Fibroblast of skin of scalp (primary cell): ENCODE measurements at regions not wholly inside any gene's neighbourhood (a gene's known extent, or its start where the extent isn't known, plus 50 kb on each side); places are given as distances from the start of the nearest gene placed in this dataset.
A peak's percentile ranks its signal among the peaks of the same experiment; 100 is the strongest.
"Not testable (repeated sequence)": the region's sequence is repeated elsewhere in the genome, so short reads cannot be mapped to it uniquely, and the experiment has no call there.

ENCODE experiments used
- DNase-seq: peaks from one replicate; pipeline ENCODE4 v3.0.0-alpha.2; 2013

- no peak for DNase-seq
Observed at GRCh38 chr2:193521523-193521922, 1326.8 kb upstream of the TMEFF2 start.

GRCh38 chr2:193520709-193521458, 1326.2 kb upstream of the TMEFF2 start:
- DNase-seq: no peak

DNA sequence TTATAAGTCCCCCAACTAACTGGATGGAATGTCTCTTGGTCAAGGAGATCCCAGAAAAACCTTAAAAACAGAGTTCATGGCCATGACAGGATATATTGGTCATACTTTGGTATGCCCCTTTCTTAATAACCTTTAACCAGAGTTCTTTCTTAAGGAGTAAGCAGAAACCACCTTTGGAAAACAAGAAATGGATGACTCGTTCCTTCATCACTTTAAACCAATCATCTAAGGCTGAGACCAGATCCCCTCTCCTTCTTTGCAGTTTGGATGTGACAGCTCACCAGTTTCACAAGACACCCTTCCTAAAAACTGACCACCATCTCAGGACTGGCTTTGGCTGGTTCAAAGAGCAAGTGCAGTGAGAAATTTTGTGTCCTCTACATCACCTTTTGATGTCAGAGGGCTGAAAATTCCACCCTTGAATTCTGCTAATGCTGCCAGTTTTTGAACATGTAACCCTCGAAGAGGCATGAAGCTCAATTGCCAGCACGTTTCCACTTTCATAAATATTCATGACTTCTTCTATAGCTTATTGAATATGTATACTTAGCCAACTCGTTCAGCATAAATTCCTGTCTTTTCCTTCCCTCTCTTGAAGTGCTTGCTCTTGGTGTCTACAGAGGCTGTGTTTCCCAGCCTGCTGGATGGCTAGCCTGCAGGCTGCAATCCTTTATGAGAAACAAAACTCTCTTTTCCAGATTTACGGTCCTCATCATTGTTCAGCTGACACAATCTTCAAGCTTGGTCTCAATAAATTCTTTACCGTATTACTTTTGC, 1323.5 kb upstream of the TMEFF2 start:
- DNase-seq: peak; percentile 67

DNA sequence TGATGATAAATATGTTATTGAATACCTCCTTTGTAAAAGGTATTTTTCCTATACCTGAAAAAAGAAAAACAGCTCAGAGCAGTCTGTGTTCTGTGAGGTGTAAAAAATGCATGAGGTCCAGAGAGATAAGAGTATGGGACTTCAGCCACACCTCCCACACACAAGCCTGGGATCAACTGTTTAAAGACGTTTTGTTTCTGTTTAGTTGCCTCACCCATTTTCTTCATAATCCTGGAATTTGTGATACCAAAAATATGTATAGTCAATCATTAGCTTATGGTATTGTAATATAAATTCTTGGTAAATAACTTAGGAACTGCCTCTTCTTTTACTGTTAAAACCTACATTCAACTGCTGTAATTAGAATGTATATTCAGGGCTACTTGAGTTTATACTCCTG, 1322.9 kb upstream of the TMEFF2 start:
- DNase-seq: no peak

- no peak for DNase-seq
Observed at GRCh38 chr2:193506035-193506434, 1311.3 kb upstream of the TMEFF2 start.

DNA sequence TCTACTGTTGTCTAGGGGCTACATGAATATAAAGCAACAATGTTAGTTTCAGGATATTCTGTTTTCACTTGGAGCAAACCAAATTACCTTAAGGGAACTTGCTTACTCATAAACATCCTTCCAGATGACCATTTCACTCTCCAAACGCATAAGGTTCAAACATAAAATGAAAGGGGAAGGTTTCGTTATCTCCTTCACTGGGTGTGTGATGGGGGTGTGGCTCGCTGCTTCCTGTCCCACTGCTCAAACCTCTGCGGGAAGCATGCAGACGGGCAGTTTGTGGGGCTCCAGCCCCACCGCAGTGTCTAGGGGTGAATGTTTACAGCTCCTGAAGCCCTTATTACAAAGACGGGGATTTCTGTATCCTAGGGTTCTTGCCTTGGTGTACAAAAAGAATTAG, 1310.9 kb upstream of the TMEFF2 start:
- DNase-seq: no peak

DNA sequence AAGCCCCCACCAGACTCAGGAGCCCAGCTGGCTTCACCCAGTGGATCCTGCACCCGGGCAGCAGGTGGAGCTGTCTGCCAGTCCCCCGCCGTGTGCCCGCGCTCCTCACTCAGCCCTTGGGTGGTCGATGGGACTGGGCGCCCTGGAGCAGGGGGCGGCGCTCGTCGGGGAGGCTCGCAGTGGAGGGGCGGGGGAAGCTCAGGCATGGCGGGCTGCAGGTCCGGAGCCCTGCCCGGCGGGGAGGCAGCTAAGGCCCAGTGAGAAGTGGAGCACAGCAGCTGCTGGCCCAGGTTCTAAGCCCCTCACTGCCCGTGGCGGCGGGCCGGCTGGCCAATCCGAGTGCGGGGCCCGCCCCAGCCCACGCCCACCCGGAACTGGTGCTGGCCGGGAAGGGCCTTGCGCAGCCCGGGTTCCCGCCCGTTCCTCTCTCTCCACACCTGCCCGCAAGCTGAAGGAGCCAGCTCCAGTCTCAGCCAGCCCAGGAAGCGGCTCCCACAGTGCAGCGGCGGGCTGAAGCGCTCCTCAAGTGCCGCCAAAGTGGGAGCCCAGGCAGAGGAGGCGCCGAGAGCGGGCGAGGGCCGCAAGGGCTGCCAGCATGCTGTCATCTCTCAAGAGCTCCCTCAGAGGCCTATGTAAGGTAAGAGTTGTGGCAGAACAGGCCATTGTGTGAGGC, 1307.8 kb upstream of the TMEFF2 start:
- DNase-seq: no peak

DNA sequence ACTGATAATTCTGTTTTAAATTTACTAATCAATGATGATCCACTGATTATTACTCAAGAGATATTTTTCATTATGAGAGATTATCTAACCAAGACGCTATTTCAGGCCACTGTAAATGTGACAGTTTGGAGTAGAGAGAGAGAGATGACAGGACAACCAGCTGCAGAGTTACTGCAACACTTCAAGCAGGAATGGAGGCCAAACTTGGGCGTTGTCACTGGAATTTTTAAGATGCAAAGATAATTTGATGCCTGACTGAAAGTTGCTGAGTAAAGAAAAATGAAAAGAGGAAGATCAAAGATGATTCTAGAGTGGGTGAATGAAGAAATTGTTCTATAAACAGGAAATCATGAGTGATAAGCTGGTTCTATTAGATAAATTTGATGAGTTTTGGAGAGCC, 1302.1 kb upstream of the TMEFF2 start:
- DNase-seq: no peak

GRCh38 chr2:193482557-193482956, 1287.8 kb upstream of the TMEFF2 start:
- no peak for DNase-seq

- DNase-seq: no peak
Observed at GRCh38 chr2:193480187-193480586, 1285.5 kb upstream of the TMEFF2 start.

GRCh38 chr2:193476171-193476800, 1281.6 kb upstream of the TMEFF2 start:
- no peak for DNase-seq

GRCh38 chr2:193475038-193475437, 1280.3 kb upstream of the TMEFF2 start:
- DNase-seq: no peak

- DNase-seq: no peak
Observed at GRCh38 chr2:193469251-193469650, 1274.5 kb upstream of the TMEFF2 start.

DNA sequence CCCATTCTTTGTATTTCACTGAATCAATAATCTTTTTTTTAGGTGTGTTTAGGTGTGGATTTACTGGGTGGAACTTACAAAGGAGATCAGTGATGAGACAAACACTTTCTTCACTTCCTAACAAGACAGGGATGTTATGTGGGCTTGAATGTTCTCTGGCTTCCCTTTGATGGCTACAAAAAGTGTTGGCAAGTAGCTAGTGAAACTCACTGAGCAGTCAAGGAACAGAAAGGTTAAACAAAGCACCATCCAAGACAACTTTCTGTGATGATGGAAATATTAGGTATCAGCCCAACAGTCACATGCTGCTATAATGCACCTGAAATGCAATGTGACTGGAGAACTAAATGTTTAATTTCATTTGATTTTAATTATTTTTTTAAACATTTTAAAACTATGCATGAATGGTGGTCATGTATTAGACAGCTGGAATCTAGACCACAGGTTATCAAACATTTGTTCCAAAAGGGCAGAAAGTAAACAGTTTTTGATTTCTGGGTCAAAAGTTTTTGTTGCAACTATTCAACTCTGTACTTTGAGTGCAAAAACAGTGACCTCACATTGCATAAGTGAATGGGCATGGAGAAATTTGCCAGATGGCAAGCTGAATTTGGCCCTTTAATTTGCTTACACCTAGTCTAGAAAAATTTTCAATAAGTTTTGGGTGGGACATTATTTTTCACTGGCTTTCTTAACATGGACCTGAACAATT, 1272.7 kb upstream of the TMEFF2 start:
- DNase-seq: no peak

DNA sequence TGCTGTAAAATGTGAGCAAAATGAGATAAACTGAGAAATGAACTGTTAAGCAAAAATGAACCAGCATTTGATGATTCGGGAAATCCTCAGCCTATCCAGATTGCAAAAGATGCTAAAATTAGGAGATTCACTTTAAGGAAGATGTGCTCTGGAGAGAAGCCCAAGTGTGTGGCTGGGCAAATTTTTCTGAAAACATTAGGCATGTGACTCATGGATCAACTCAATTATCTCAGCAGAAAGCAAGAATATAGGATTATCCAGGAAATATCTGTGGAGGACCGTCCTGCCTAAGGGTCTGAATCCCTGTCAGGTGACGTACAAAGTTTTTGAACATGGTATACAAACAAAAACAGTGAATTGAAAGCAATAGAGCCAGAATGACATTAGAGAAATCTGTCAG, 1268.3 kb upstream of the TMEFF2 start:
- peak; percentile 38 for DNase-seq

DNA sequence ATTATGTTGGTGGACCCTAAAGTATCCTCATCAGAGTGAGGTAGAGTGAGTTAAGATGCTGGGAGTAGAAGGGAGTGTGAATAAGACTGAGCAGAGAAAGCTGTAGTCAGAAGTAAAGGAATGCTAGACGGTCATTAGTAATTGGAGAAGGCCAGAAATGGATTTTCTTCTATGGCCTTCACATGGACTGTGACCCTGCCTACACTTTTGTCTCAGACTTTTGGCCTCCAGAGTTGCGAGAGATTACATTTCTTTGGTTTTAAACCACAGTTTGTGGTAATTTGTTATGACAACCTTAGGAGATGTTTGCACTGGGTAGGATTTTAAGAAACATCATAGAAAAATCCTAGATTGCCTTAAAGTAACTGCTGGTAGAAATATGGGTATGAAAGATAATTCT, 1267.7 kb upstream of the TMEFF2 start:
- DNase-seq: peak; percentile 24

DNA sequence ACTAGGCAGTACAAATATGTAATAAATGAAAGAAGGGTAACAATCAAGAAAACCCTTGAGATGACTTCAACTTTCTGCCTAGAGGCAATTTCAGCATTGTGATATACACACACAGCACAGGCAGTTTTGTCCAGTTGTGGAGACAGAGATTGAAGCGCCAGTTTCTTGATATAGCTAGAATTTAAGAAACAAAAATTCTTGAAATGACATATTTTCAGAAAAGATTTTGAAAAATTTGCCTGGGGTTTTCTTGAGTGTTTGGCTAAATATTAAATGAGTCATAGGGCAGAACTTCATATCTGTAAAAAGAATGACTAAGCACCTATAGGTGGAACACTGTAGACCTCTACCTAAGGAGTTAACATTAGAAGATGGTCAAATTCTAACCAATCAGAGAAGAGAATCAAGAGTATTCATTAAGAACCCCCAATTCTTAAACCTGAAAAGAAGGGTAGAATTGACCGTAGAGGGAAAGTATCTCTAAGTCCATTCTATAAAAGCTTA, 1266.8 kb upstream of the TMEFF2 start:
- no peak for DNase-seq

GRCh38 chr2:193446967-193447366, 1252.2 kb upstream of the TMEFF2 start:
- DNase-seq: no peak

DNA sequence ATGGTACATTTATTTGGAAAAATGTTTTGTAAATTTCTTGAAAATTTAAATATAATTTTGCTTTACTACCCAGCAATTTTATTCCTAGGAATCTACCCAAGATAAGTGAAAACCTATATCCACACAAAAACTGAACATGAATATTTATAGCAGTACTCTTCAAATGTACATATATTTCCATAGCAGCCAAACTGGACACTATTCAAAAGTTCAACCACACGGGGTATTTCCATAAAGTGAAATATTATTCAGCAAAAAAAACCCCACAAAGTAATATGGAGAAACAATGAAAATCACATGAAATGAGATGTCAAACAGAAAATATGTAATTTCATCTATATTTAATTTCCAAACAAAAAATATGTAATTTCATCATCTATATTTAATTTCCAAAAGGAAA, 1247.6 kb upstream of the TMEFF2 start:
- DNase-seq: no peak

DNA sequence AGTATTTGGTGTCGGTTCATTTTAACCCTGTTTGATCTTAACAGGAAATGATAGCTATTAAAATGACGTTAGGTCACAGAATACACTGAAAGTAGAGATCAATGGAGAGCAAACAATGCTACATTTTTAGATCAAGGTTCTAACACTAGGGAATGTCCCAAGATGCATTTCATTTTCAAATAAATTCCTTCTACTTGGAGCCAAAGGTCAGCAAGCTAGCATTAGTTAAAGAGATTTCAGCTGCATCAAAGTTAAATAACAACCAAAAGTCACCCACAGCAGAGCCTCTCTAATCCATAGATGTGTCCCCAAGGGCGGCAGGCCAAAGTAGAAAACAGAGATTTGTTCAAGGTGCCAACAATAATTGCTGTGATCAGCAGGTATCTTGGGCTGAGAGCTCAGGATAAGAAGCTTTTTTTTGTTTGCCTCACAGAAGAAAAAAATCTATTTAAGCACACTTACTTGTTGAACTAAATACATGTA, 1233.6 kb upstream of the TMEFF2 start:
- no peak for DNase-seq

DNA sequence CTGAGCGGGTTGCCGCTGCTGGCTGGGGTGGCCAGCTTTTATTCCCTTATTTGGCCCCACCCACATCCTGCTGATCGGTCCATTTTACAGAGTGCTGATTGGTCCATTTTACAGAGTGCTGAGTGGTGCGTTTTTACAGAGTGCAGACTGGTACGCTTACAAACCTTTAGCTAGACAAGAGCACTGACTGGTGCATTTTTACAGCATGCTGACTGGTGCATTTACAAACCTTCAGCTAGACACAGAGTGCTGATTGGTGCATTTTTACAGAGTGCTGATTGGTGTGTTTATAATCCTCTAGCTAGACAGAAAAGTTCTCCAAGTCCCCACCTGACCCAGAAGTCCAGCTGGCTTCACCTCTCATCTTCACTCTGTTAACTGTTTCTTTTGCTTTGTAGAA, 1217.6 kb upstream of the TMEFF2 start:
- DNase-seq: not testable (repeated sequence)

GRCh38 chr2:193409951-193410350, 1215.2 kb upstream of the TMEFF2 start:
- DNase-seq: no peak
